Stimulated activated naive CD4-positive, alpha-beta T cell (primary cell): ENCODE measurements at regions not wholly inside any gene's neighbourhood (a gene's known extent, or its start where the extent isn't known, plus 50 kb on each side); places are given as distances from the start of the nearest gene placed in this dataset.

Source experiments
- DNase-seq, 6 experiments: peaks; one replicate each; lab custom pipeline; 2025; lab: John Stamatoyannopoulos, UW

DNA sequence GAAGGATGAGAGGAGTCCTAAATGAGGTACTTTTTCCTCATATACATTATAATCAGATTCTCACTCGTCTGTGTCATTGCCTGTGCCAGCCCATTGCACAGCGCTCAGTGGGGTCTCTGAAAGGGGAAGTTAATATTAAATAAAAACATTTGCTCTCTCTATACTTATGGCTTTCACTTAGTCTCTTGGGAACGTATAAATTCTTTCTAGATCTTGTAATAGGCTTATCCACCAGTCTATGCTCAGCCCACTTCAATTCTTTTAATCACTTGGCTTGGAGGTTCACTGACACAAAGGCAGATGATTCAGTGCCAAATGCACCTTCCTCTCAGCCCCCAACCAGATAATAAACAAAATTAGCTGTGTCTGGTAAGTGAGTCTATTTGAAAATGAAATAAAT, 164.3 kb upstream of the OGFRL1 start:
- DNase-seq, result no peak

- no peak for DNase-seq
These were observed 163.4 kb upstream of the OGFRL1 start for GRCh38 chr6:71125216-71125615.

DNA sequence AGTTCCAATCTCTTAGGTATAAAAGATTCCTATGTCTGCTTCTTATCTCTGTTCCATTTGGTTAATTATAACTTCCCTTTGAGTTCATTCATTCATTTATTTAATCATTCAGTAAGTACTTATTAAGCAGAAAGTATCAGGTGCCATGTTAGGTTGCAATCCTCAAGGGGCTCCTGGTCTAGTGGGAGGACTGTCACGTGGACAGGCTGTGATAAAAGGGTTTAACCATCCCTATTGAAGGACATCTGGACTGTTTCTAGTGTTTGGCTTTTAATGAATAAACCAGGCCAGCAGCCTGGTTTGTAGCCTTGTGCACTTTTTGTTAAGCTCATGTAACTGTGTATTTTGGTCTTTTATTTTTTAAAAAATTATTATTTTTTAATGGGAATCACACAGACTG, 162.1 kb upstream of the OGFRL1 start:
- DNase-seq, result no peak

- DNase-seq, result no peak
These were observed 161.2 kb upstream of the OGFRL1 start for GRCh38 chr6:71127374-71127773.

DNA sequence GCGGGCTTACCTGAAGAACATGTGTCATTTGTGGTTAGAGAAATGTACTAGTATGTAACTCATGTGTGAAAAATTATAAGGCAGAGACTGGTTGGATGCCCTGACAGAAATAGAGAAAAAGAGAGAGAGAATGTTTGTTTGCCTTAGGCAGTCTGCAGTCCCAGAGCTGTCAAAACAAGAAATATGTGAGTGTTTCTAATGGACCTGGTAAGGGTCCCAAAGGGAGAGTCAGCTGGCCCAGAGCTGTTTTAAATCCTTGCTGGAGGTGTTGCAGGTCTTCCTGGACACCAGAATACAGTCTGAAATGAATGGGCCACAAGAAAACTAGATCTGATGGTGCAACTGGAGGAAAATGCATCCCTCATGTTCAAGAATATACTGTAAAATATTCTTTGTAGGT, 158.3 kb upstream of the OGFRL1 start:
- DNase-seq, result no peak

DNA sequence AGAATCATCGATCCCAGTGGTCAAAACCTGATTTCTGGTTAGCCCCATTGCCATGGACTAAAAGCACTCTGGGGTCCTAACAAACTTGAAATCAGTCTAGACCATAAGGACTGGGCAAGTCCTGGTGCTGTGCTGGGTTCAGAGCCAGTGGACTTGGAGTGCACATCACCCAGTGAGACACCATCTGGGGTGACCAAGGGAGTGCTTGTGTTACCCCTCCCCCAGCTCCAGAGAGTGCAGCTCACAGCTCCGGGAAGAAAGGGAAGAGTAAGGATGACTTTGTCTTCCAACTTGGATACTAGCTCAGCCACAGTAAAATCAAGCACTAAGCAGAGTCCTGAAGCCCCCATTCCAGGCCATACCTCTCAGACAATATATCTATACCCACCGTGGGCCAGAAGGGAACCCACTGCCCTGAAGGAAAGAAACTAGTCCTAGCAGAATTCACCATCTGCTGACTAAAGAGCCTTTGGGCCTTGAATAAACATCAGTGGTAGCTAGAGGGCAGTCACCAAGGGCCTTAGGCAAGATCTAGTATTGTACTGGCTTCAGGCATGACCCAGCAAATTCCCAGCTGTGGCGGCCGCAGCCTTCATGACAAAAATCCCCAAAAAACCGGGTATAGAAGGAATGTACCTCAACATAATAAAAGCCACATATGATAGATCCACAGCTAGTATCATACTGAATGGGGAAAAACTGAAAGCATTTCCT, 153.5 kb upstream of the OGFRL1 start:
- no peak for DNase-seq

DNA sequence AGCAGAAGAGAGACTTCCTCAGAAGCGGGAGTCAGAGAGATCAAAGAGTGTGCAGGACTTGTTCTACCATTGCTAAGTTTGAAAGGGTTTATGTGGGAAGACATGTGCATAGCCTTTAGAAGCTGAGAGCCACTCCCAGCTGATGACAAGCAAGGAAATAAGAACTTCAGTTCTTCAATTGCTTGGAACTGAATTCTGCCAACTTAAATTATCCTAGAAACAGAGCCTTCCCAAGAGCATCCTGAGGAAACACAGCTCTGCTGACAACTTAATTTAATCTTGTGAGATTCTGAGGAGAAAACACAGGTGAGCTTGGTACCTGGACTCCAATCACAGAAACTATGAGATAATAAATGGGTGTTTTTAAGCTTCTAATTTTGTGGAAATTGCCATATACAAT, 150.6 kb upstream of the OGFRL1 start:
- no peak for DNase-seq

DNA sequence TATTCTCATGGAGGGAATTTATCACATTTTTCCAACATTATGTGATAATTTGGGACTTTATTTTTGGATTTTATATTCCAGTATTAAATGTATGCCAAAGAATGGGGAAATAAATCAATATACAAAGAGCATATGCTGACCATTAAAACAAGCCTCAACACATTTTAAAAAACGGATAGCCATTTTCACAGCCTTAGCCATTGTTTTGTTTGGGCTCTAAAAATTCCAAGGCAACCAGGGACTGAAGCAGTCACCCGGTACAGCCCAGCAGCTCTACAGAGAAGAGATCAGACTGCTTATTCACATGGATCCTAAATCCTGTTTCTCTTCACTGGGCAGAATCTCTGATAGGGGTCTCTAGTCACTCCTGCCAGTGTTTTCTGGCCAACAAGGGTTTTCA, 150.2 kb upstream of the OGFRL1 start:
- no peak for DNase-seq

DNA sequence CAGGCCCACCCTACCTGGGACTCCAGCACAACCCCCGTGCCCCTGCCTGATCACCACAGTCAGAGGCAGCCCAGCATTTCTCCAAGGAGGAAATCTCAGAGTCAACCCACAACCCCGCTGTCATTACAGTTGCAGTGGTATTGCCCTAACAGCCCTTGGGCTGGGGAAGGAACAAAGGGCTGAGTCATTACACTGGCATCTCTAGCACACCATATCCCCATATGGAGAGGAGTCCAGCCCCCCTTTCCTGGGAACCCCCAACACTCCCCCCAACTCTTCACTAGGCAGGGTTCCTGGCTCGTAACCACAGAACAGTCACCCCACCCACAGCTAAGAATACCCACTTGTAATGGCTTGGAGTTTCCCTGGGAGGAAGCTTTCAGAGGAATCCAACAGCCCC, 149.4 kb upstream of the OGFRL1 start:
- DNase-seq, result no peak

DNA sequence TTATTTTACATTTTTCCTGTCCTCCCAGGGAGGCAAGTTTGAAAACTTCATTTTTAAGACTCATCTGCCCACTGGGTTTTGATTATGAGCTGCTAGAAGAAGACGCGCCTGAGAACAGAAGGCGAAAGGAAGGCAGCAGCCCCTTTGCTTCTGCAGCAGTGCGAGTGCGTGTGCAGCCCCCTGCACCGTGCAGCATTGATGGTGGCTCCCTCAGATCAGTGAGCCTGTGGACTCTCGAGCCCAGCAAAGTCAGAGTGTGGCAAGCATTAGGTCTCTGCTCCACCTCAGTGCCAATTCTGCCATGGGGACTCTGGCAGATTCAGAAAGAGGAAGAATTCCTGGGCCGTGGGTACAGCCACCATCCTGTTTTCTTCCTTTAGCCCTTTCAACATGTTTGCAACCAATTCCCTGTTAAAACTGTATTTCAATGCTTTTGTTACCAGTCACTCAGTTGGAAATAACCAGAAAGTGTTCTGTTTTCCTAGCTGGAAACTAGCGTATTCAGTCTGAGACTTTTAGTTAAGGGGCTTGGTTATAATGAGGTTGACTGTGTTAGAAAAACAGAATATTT, 134.8 kb upstream of the OGFRL1 start:
- no peak for DNase-seq

DNA sequence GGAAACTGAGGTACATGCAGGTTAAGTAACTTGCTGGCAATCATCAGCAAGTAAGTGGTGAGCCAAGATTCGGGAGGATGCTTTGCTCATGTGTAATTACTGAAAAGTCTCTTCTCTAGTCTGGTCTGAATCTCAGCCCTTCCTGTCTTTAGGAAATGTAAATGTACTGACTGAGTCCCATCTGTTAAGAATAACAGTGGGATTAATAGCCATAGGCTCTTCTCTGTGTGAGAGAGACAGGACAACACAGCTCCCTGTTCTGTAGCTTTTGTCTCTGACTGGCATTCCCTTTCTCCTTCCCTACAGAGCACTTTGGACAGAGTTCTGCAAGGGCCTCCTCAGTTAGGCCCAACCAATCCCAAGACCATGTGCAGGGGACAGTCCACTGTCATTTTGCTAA, 131.3 kb upstream of the OGFRL1 start:
- no peak for DNase-seq

GRCh38 chr6:71164890-71165289, 123.7 kb upstream of the OGFRL1 start:
- DNase-seq, result no peak

GRCh38 chr6:71168233-71168765, 120.3 kb upstream of the OGFRL1 start:
- DNase-seq, result no peak

DNA sequence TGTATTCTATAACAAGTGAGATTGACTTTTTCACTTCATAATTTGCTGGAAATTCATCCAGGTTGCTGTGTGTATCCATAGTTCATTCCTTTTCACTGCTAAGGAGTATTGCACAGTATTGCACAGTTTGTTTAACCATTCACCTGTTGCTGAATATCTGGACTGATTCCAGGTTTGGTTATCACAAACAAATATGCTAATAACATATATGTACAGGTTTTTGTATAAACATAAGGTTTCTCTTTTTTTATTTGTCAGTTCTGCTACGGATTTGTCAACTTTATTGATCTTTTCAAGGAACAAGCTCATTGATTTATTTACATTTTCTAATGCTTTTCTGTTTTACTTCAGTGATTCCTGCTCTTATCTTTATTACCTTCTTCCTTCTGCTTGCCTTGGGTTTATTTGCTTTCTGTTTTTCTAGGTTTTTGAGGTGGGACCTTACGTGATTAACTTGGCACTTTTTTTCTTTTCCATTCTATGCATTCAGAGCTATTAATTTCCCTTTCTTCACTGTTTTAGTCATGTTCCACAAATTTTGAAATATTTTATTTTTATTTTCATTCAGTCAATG, 117.0 kb upstream of the OGFRL1 start:
- no peak for DNase-seq

DNA sequence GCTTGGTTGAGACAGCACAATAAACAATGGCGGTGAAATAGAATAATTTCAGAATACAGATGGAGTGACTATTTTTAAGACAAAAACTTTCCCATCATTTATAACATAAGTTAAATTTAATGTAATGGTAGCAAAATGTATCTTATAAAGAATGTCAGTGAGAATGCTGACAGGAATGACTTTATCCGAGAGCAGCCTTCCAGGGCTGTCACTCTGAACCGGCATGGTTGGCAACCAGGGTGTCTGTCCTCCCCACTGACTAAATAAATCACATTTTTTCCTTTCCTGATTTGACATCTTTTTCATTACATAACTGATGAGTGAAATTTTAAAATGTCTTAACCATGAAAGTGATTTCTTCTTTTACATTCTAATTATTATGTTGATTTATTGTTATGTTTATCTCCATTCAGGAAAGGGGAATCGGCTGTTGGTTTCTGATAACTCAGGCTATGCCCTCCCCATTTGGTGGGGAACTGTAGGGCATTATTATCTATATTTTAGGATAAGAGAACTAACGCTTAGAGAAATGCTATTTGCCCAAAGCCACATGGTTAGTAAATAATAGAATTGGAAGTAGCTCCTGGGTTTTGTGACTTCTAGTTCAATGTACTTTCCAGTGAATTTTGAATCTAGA, 109.2 kb upstream of the OGFRL1 start:
- no peak for DNase-seq

GRCh38 chr6:71181565-71181964, 107.0 kb upstream of the OGFRL1 start:
- DNase-seq, result no peak

DNA sequence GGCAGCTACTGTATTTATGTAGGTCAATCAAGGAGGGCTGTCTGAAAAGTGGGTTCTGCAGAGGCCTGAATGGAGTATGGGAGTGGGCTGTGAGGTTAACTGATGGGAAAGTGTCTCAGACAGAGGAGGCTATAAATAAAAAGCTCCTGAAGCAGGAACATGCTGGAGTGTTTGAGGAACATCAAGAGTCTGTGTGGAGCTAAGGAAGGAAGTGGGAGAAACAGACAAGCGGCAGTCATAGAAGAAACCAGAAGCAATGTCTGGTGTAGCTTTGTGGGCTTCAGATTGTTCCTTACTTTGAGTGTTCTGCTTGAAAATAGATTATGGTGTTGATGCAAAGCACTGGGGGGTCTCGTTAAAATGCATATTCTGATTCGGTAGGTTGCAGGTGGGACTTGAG, 101.5 kb upstream of the OGFRL1 start:
- DNase-seq, result no peak

- peak in 1 of 6 experiments; percentile 2 for DNase-seq
These were observed 97.8 kb upstream of the OGFRL1 start for GRCh38 chr6:71190809-71191208.

DNA sequence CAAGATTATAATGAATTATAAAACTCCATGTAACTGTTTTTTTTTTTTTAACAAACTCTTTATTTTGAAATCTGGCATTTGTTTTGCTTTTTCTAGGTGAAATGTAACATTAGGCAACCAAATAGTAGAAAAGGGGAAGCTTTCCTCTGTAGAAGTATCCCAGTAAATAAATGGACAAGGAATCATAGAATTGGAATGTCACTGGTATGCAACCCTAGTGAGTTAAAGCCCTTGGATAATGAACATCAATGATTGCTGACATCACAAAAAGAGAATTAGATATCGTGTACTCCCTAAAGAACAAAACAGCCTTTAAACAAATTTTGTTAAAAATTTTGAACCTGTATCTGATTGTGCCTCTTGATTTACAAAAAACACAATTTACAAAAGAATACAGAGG, 93.9 kb upstream of the OGFRL1 start:
- DNase-seq, result no peak

- DNase-seq, result no peak
These were observed 91.3 kb upstream of the OGFRL1 start for GRCh38 chr6:71197267-71197666.

- DNase-seq, result no peak
These were observed 90.8 kb upstream of the OGFRL1 start for GRCh38 chr6:71197780-71198179.

DNA sequence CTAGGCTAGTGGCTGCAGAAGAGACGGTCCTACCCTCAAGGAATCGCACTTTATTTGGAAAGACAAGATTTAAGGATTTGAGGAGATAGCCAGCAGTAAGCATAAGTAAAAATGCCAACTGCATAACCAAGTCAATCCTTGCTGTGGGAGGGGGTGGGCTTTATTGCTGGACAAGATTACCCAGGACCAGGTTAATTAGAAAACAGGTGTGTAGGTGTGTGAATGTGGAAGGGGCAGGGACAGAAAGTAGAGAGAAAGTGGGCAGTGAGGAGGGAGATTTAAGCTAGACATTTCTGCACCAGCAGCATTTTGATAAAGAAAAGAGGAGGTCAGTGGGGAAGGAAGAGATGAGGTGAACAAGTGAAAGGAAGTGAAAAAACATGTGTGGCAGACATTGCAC, 89.7 kb upstream of the OGFRL1 start:
- DNase-seq, result no peak

- DNase-seq, result no peak
These were observed 88.9 kb upstream of the OGFRL1 start for GRCh38 chr6:71199736-71200135.
